Liver (tissue), 7 donors: ENCODE measurements at regions not wholly inside any gene's neighbourhood (a gene's known extent, or its start where the extent isn't known, plus 50 kb on each side); places are given as distances from the start of the nearest gene placed in this dataset.

Experiments used
- DNase-seq: peaks from one replicate; pipeline ENCODE4 v3.0.0-alpha.2; 2017; ENCODE audit warnings: low spot score
- H3K27ac ChIP-seq, 2 donors: one replicate each; pipeline ENCODE4 v1.7.0; 2013; ENCODE audit warnings: inconsistent platforms in 2 of 2, low read length in 2 of 2, control low read depth in 1 of 2, low read depth in 1 of 2, mild to moderate bottlenecking in 1 of 2
- H3K27me3 ChIP-seq, 4 donors: one replicate each; pipeline versions ENCODE4 v1.6.1 to v1.7.0; 2013; ENCODE audit warnings: low read length in 3 of 4, inconsistent platforms in 1 of 4, mild to moderate bottlenecking in 1 of 4, moderate library complexity in 1 of 4; ENCODE audit not compliant: control insufficient read depth in 4 of 4, insufficient read depth in 4 of 4
- H3K36me3 ChIP-seq, 4 donors: one replicate each; pipeline versions ENCODE4 v1.6.1 to v1.7.0; 2013; ENCODE audit warnings: low read length in 3 of 4, mild to moderate bottlenecking in 3 of 4, low read depth in 1 of 4, moderate library complexity in 1 of 4; ENCODE audit not compliant: control insufficient read depth in 4 of 4, insufficient read depth in 3 of 4
- H3K4me1 ChIP-seq, 4 donors: one replicate each; pipeline versions ENCODE4 v1.6.1 to v1.7.0; 2013; ENCODE audit warnings: low read length in 3 of 4, mild to moderate bottlenecking in 3 of 4, moderate library complexity in 1 of 4; ENCODE audit not compliant: control insufficient read depth in 4 of 4, insufficient read depth in 4 of 4
- H3K4me3 ChIP-seq, 3 donors: one replicate each; pipeline versions ENCODE4 v1.6.1 to v1.7.0; 2013; ENCODE audit warnings: low read length in 3 of 3, control low read depth in 1 of 3, low read depth in 1 of 3, mild to moderate bottlenecking in 1 of 3
- H3K9ac ChIP-seq, 2 donors: one replicate each; pipeline ENCODE4 v1.7.0; 2013; ENCODE audit warnings: low read length in 2 of 2, mild to moderate bottlenecking in 2 of 2, moderate library complexity in 2 of 2, control low read depth in 1 of 2, low read depth in 1 of 2
- H3K9me3 ChIP-seq, 4 donors: one replicate each; pipeline versions ENCODE4 v1.6.1 to v1.7.0; 2013; ENCODE audit warnings: low read length in 3 of 4; ENCODE audit not compliant: control insufficient read depth in 4 of 4
- ATF3 ChIP-seq: IDR thresholded peaks from 2 replicates; pipeline ENCODE4 v1.6.1; 2016; ENCODE audit warnings: antibody characterized with exemption
- EGR1 ChIP-seq, 2 donors: IDR thresholded peaks; 2 replicates each; pipeline ENCODE4 v1.6.1; 2016 to 2018; ENCODE audit warnings: antibody characterized with exemption in 2 of 2, low read depth in 2 of 2
- FOXA1 ChIP-seq: IDR thresholded peaks from 2 replicates; pipeline ENCODE4 v1.6.1; 2016; ENCODE audit warnings: antibody characterized with exemption
- FOXA2 ChIP-seq: IDR thresholded peaks from 2 replicates; pipeline ENCODE4 v1.6.1; 2016; ENCODE audit warnings: antibody characterized with exemption
- GABPA ChIP-seq, 2 donors: IDR thresholded peaks in 1 of 2; conservative IDR thresholded peaks in 1 of 2; 2 replicates each; pipeline ENCODE4 v1.6.1; 2016; ENCODE audit warnings: antibody characterized with exemption in 2 of 2, mild to moderate bottlenecking in 1 of 2, moderate library complexity in 1 of 2
- HNF4A ChIP-seq, 2 donors: conservative IDR thresholded peaks; 2 replicates each; pipeline ENCODE4 v1.6.1; 2016; ENCODE audit warnings: antibody characterized with exemption in 2 of 2, mild to moderate bottlenecking in 2 of 2
- HNF4G ChIP-seq: IDR thresholded peaks from 2 replicates; pipeline ENCODE4 v1.6.1; 2016; ENCODE audit warnings: antibody characterized with exemption
- JUND ChIP-seq, 2 donors: IDR thresholded peaks; 2 replicates each; pipeline ENCODE4 v1.6.1; 2016; ENCODE audit warnings: antibody characterized with exemption in 2 of 2
- RAD21 ChIP-seq, 2 donors: IDR thresholded peaks; 2 replicates each; pipeline ENCODE4 v1.6.1; 2016; ENCODE audit warnings: antibody characterized with exemption in 2 of 2, mild to moderate bottlenecking in 2 of 2
- RXRA ChIP-seq, 2 donors: IDR thresholded peaks; 2 replicates each; pipeline ENCODE4 v1.6.1; 2017 to 2018; ENCODE audit warnings: antibody characterized with exemption in 2 of 2, mild to moderate bottlenecking in 1 of 2
- TAF1 ChIP-seq: conservative IDR thresholded peaks from 2 replicates; pipeline ENCODE4 v1.6.1; 2016; ENCODE audit warnings: antibody characterized with exemption, mild to moderate bottlenecking
- YY1 ChIP-seq: IDR thresholded peaks from 2 replicates; pipeline ENCODE4 v1.6.1; 2016; ENCODE audit warnings: antibody characterized with exemption, mild to moderate bottlenecking
- WGBS: extraction: QIAGEN DNeasy Blood & Tissue Kit; methylation state at CpG from one replicate; pipeline ENCODE4 v1.1.7; 2013; 5-methylcytosine and 5-hydroxymethylcytosine counted together
- TF ChIP-seq, protein P1 (sequence below): IDR thresholded peaks from 2 replicates; pipeline ENCODE4 v1.6.1; 2016; ENCODE audit warnings: antibody characterized with exemption
- TF ChIP-seq, protein P2 (sequence below): IDR thresholded peaks from 2 replicates; pipeline ENCODE4 v1.6.1; 2016; ENCODE audit warnings: antibody characterized with exemption
- donor health status: healthy.
- donor health status: healthy.
- donor health status: healthy.
- donor health status: healthy.

DNA sequence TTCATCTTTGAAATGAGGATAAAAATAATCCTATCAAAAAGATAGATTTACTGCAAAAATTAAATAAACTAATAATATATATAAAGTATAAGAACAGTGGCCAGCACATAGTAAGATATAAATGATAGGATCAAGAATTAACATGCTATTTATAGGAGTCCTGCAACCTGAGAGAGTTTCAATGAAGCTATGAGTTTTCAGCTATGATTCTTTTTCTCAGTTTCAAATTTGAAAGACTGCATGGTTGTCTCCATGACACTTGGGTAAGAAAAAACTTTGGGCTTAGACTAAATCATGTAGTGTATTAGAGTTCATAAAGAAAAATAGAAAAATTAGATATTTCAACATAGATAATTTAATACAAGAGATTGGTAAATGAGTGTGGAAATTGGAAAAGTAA is 817.8 kb upstream of the KIF2B start (continued):
- TF ChIP-seq, protein P1, sequence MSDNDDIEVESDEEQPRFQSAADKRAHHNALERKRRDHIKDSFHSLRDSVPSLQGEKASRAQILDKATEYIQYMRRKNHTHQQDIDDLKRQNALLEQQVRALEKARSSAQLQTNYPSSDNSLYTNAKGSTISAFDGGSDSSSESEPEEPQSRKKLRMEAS, result no peak
- no peak for TF ChIP-seq YY1

- H3K4me3 ChIP-seq, result no peak overlapping the region
- H3K9ac ChIP-seq, result no peak overlapping the region
- H3K4me1 ChIP-seq, result no peaks in the 10 kb centered on the region
- no peaks in the 10 kb centered on the region for H3K36me3 ChIP-seq
- TF ChIP-seq RXRA (IDR thresholded peaks at IDR 0.05), result no peak
- no peaks in the 10 kb centered on the region for H3K9me3 ChIP-seq
- no peak for DNase-seq
- WGBS, result 66% methylated on average over 3 of the region's 3 CpGs
- peaks cover 0 to 2% (median 0%) of the 10 kb centered on the region in 4 donors for H3K27me3 ChIP-seq
- H3K27ac ChIP-seq, result no peak overlapping the region
Measured at GRCh38 chr17:52995881-52996280, 826.8 kb upstream of the KIF2B start.

- TF ChIP-seq YY1 (no peak), RAD21 (IDR thresholded peaks at IDR 0.05) (no peak), HNF4G (no peak), JUND (IDR thresholded peaks at IDR 0.05) (no peak), FOXA1 (no peak), EGR1 (IDR thresholded peaks at IDR 0.05; ENCODE audit: low read depth in 2 of 2) (no peak), TAF1 (no peak), GABPA (IDR thresholded peaks at IDR 0.05 in 1 of 2, conservative IDR thresholded peaks at IDR 0.05 in 1 of 2) (no peak)
- 70% methylated on average over 1 of the region's 1 CpG for WGBS
- Histone ChIP-seq H3K9ac (no peak overlapping the region), H3K27me3 (peaks cover 0 to 2% (median 0%) of the 10 kb centered on the region in 4 donors), H3K9me3 (no peaks in the 10 kb centered on the region), H3K36me3 (no peaks in the 10 kb centered on the region), H3K27ac (no peak overlapping the region), H3K4me1 (no peaks in the 10 kb centered on the region), H3K4me3 (no peak overlapping the region)
- no peak for DNase-seq
Measured at GRCh38 chr17:52995147-52995546, 827.6 kb upstream of the KIF2B start.

GRCh38 chr17:52986056-52986662 is 827.6 kb upstream of the CA10 start:
- Histone ChIP-seq H3K9me3 (no peaks in the 10 kb centered on the region), H3K27me3 (peaks cover 0 to 5% (median 0%) of the 10 kb centered on the region in 4 donors), H3K9ac (no peak overlapping the region), H3K4me3 (no peak overlapping the region), H3K27ac (no peak overlapping the region), H3K4me1 (no peaks in the 10 kb centered on the region), H3K36me3 (no peaks in the 10 kb centered on the region)
- no peak for DNase-seq
- WGBS, result 25% methylated on average over 4 of the region's 4 CpGs
- TF ChIP-seq RXRA (IDR thresholded peaks at IDR 0.05) (no peak), ATF3 (no peak), TAF1 (no peak), YY1 (no peak), HNF4G (no peak), FOXA2 (no peak), HNF4A (conservative IDR thresholded peaks at IDR 0.05) (no peak)
- TF ChIP-seq, protein P2, sequence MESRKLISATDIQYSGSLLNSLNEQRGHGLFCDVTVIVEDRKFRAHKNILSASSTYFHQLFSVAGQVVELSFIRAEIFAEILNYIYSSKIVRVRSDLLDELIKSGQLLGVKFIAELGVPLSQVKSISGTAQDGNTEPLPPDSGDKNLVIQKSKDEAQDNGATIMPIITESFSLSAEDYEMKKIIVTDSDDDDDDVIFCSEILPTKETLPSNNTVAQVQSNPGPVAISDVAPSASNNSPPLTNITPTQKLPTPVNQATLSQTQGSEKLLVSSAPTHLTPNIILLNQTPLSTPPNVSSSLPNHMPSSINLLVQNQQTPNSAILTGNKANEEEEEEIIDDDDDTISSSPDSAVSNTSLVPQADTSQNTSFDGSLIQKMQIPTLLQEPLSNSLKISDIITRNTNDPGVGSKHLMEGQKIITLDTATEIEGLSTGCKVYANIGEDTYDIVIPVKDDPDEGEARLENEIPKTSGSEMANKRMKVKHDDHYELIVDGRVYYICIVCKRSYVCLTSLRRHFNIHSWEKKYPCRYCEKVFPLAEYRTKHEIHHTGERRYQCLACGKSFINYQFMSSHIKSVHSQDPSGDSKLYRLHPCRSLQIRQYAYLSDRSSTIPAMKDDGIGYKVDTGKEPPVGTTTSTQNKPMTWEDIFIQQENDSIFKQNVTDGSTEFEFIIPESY, result no peak
